Ishikawa (cell line): ENCODE measurements at regions not wholly inside any gene's neighbourhood (a gene's known extent, or its start where the extent isn't known, plus 50 kb on each side); places are given as distances from the start of the nearest gene placed in this dataset.

Source experiments
- CEBPB ChIP-seq: IDR thresholded peaks from 2 replicates; pipeline ENCODE4 v1.6.1; 2012
- CREB1 ChIP-seq: IDR thresholded peaks from 2 replicates; pipeline ENCODE4 v1.6.1; 2012; ENCODE audit warnings: low read depth
- EGR1 ChIP-seq: IDR thresholded peaks from 2 replicates; pipeline ENCODE4 v1.6.1; 2012
- EP300 ChIP-seq: IDR thresholded peaks from 2 replicates; pipeline ENCODE4 v1.6.1; 2012; ENCODE audit warnings: borderline replicate concordance
- FOXM1 ChIP-seq: IDR thresholded peaks from 2 replicates; pipeline ENCODE4 v1.6.1; 2012; ENCODE audit warnings: low read depth, borderline replicate concordance
- MAX ChIP-seq: IDR thresholded peaks from 2 replicates; pipeline ENCODE4 v1.6.1; 2012
- NFIC ChIP-seq: IDR thresholded peaks from 2 replicates; pipeline ENCODE4 v1.6.1; 2012
- RAD21 ChIP-seq: IDR thresholded peaks from 2 replicates; pipeline ENCODE4 v1.6.1; 2012; ENCODE audit warnings: low read depth
- REST ChIP-seq: IDR thresholded peaks from 2 replicates; pipeline ENCODE4 v1.6.1; 2012; ENCODE audit warnings: low read depth, mild to moderate bottlenecking
- TAF1 ChIP-seq: IDR thresholded peaks from 2 replicates; pipeline ENCODE4 v1.6.1; 2012; ENCODE audit warnings: low read depth, mild to moderate bottlenecking
- TCF12 ChIP-seq: IDR thresholded peaks from 2 replicates; pipeline ENCODE4 v1.6.1; 2012; ENCODE audit warnings: low read depth
- TEAD4 ChIP-seq: IDR thresholded peaks from 2 replicates; pipeline ENCODE4 v1.6.1; 2012
- USF1 ChIP-seq: IDR thresholded peaks from 2 replicates; pipeline ENCODE4 v1.6.1; 2012
- YY1 ChIP-seq: IDR thresholded peaks from 2 replicates; pipeline ENCODE4 v1.6.1; 2012; ENCODE audit warnings: low read depth
- ZBTB7A ChIP-seq: IDR thresholded peaks from 2 replicates; pipeline ENCODE4 v1.6.1; 2012; ENCODE audit warnings: low read depth

- TF ChIP-seq RAD21, result no peak
- TF ChIP-seq MAX, result no peak
- no peak for TF ChIP-seq USF1
- TF ChIP-seq TCF12, result no peak
- no peak for TF ChIP-seq REST
- TF ChIP-seq EGR1, result no peak
- TF ChIP-seq ZBTB7A, result no peak
- TF ChIP-seq TEAD4, result no peak
- no peak for TF ChIP-seq TAF1
- TF ChIP-seq CEBPB, result no peak
- no peak for TF ChIP-seq EP300
- TF ChIP-seq FOXM1, result no peak
- TF ChIP-seq YY1, result no peak
- no peak for TF ChIP-seq NFIC
- TF ChIP-seq CREB1, result no peak
Measured at GRCh38 chr13:107209824-107210722, 642.1 kb upstream of the ARGLU1 start.

- no peak for TF ChIP-seq CEBPB
- TF ChIP-seq MAX, result no peak
- TF ChIP-seq YY1, result no peak
- TF ChIP-seq CREB1, result no peak
- TF ChIP-seq RAD21, result no peak
- TF ChIP-seq REST, result no peak
- TF ChIP-seq ZBTB7A, result no peak
- TF ChIP-seq EGR1, result no peak
- no peak for TF ChIP-seq TCF12
- no peak for TF ChIP-seq TEAD4
- no peak for TF ChIP-seq EP300
- no peak for TF ChIP-seq TAF1
- TF ChIP-seq USF1, result no peak
- TF ChIP-seq FOXM1, result no peak
- TF ChIP-seq NFIC, result no peak
Measured at GRCh38 chr13:107208889-107209288, 641.0 kb upstream of the ARGLU1 start.

GRCh38 chr13:107205318-107206104 is 637.6 kb upstream of the ARGLU1 start:
- TF ChIP-seq RAD21 (peak; percentile 71), CEBPB (no peak)

- no peak for TF ChIP-seq EGR1
- TF ChIP-seq RAD21, result no peak
- no peak for TF ChIP-seq CREB1
Measured at GRCh38 chr13:107203146-107203847, 635.4 kb upstream of the ARGLU1 start.

- no peak for TF ChIP-seq TAF1
- no peak for TF ChIP-seq EP300
- TF ChIP-seq TEAD4, result no peak
- TF ChIP-seq TCF12, result no peak
- no peak for TF ChIP-seq USF1
- TF ChIP-seq EGR1, result no peak
- TF ChIP-seq YY1, result no peak
- no peak for TF ChIP-seq NFIC
Measured at GRCh38 chr13:107202371-107203023, 634.6 kb upstream of the ARGLU1 start.
